H9 (cell line): ENCODE measurements at regions not wholly inside any gene's neighbourhood (a gene's known extent, or its start where the extent isn't known, plus 50 kb on each side); places are given as distances from the start of the nearest gene placed in this dataset.

Source experiments
- DNase-seq: peaks from one replicate; pipeline ENCODE4 v3.0.0-alpha.2; 2017
- H2AFZ ChIP-seq: one replicate; pipeline ENCODE4 v1.6.1; 2013; ENCODE audit warnings: mild to moderate bottlenecking, low read length, control low read depth, moderate library complexity
- H2AK5ac ChIP-seq: 2 replicates; pipeline ENCODE4 v1.6.1; 2013; ENCODE audit warnings: low read length, control low read depth, mixed read lengths; ENCODE audit not compliant: insufficient read length
- H2BK120ac ChIP-seq: one replicate; pipeline ENCODE4 v1.6.1; 2013; ENCODE audit warnings: low read depth, mild to moderate bottlenecking, low read length, control low read depth, inconsistent platforms; ENCODE audit not compliant: poor library complexity, severe bottlenecking
- H2BK12ac ChIP-seq: 2 replicates; pipeline ENCODE4 v1.6.1; 2013; ENCODE audit warnings: low read length, control low read depth, mixed read lengths, low read depth; ENCODE audit not compliant: insufficient read length
- H2BK15ac ChIP-seq: 2 replicates; pipeline ENCODE4 v1.6.1; 2013; ENCODE audit warnings: low read depth, low read length, control low read depth
- H2BK20ac ChIP-seq: one replicate; pipeline ENCODE4 v1.6.1; 2013; ENCODE audit warnings: low read depth, mild to moderate bottlenecking, low read length, control low read depth, inconsistent platforms; ENCODE audit not compliant: poor library complexity, severe bottlenecking
- H2BK5ac ChIP-seq: 2 replicates; pipeline ENCODE4 v1.6.1; 2013; ENCODE audit warnings: low read length, control low read depth, mixed read lengths; ENCODE audit not compliant: insufficient read length
- H3K14ac ChIP-seq: 2 replicates; pipeline ENCODE4 v1.6.1; 2013; ENCODE audit warnings: low read length, control low read depth; ENCODE audit not compliant: insufficient read depth
- H3K18ac ChIP-seq: 2 replicates; pipeline ENCODE4 v1.6.1; 2013; ENCODE audit warnings: low read depth, mild to moderate bottlenecking, mixed read lengths, low read length, control low read depth; ENCODE audit not compliant: insufficient read length
- H3K23ac ChIP-seq: 2 replicates; pipeline ENCODE4 v1.6.1; 2013; ENCODE audit warnings: low read length, control low read depth, mixed read lengths, low read depth; ENCODE audit not compliant: insufficient read length
- H3K23me2 ChIP-seq: 2 replicates; pipeline ENCODE4 v1.6.1; 2013; ENCODE audit warnings: low read depth, mild to moderate bottlenecking, mixed read lengths, low read length, control low read depth; ENCODE audit not compliant: insufficient read length, poor library complexity, severe bottlenecking
- H3K27ac ChIP-seq: 2 replicates; pipeline ENCODE4 v1.5.1; 2013; ENCODE audit warnings: low read length, control low read depth, mixed read lengths, low read depth; ENCODE audit not compliant: insufficient read length
- H3K27me3 ChIP-seq: 2 replicates; pipeline ENCODE4 v1.6.1; 2013; ENCODE audit warnings: low read length, control low read depth, inconsistent platforms; ENCODE audit not compliant: insufficient read depth
- H3K4ac ChIP-seq: 2 replicates; pipeline ENCODE4 v1.6.1; 2013; ENCODE audit warnings: low read depth, mild to moderate bottlenecking, control low read depth, inconsistent platforms, low read length, moderate library complexity
- H3K4me1 ChIP-seq: 2 replicates; pipeline ENCODE4 v1.6.1; 2013; ENCODE audit warnings: low read length, control low read depth, inconsistent platforms; ENCODE audit not compliant: insufficient read depth
- H3K4me2 ChIP-seq: 2 replicates; pipeline ENCODE4 v1.6.1; 2013; ENCODE audit warnings: low read length, control low read depth, mixed read lengths; ENCODE audit not compliant: insufficient read length, insufficient read depth
- H3K56ac ChIP-seq: 2 replicates; pipeline ENCODE4 v1.6.1; 2013; ENCODE audit warnings: low read depth, mild to moderate bottlenecking, mixed read lengths, low read length, control low read depth; ENCODE audit not compliant: insufficient read length
- H3K79me1 ChIP-seq: 2 replicates; pipeline ENCODE4 v1.6.1; 2013; ENCODE audit warnings: low read depth, mild to moderate bottlenecking, moderate library complexity, low read length, control low read depth, inconsistent platforms; ENCODE audit not compliant: insufficient read depth, poor library complexity, severe bottlenecking
- H3K79me2 ChIP-seq: 2 replicates; pipeline ENCODE4 v1.6.1; 2013; ENCODE audit warnings: low read length, control low read depth, inconsistent platforms; ENCODE audit not compliant: insufficient read depth
- H3K9ac ChIP-seq: 2 replicates; pipeline ENCODE4 v1.6.1; 2013; ENCODE audit warnings: low read length, control low read depth, mixed read lengths; ENCODE audit not compliant: insufficient read length; ENCODE audit errors: extremely low read depth
- H3K9me3 ChIP-seq: one replicate; pipeline ENCODE4 v1.6.1; 2013; ENCODE audit warnings: low read depth, low read length, inconsistent platforms; ENCODE audit not compliant: control insufficient read depth
- H3T11ph ChIP-seq: one replicate; pipeline ENCODE4 v1.6.1; 2013; ENCODE audit warnings: mild to moderate bottlenecking, low read length, control low read depth, inconsistent platforms
- H4K20me1 ChIP-seq: one replicate; pipeline ENCODE4 v1.6.1; 2013; ENCODE audit not compliant: control insufficient read depth, insufficient read length, insufficient read depth
- H4K5ac ChIP-seq: 2 replicates; pipeline ENCODE4 v1.6.1; 2013; ENCODE audit warnings: low read depth, mild to moderate bottlenecking, mixed read lengths, low read length, control low read depth; ENCODE audit not compliant: insufficient read length
- H4K8ac ChIP-seq: replicated peaks from 2 replicates; pipeline ENCODE4 v1.6.1; 2013; ENCODE audit warnings: low read length, control low read depth, mixed read lengths, low read depth; ENCODE audit not compliant: insufficient read length
- H4K91ac ChIP-seq: 2 replicates; pipeline ENCODE4 v1.6.1; 2013; ENCODE audit warnings: low read depth, mild to moderate bottlenecking, moderate library complexity, mixed read lengths, low read length, control low read depth; ENCODE audit not compliant: insufficient read length
- H3K27ac Mint-ChIP-seq, 3 experiments: 2 replicates in 2 of 3; 3 replicates in 1 of 3; pipeline ENCODE4 v1.8.0; 2020 to 2021; ENCODE audit warnings: mixed read lengths in 3 of 3, mild to moderate bottlenecking in 1 of 3, moderate library complexity in 1 of 3
- H3K27me3 Mint-ChIP-seq: 2 replicates; pipeline ENCODE4 v1.8.0; 2021; ENCODE audit warnings: low read depth, mild to moderate bottlenecking, moderate library complexity, mixed read lengths
- H3K36me3 Mint-ChIP-seq, 3 experiments: 2 replicates in 2 of 3; 3 replicates in 1 of 3; pipeline ENCODE4 v1.8.0; 2020 to 2021; ENCODE audit warnings: low read depth in 3 of 3, mixed read lengths in 3 of 3; ENCODE audit not compliant: insufficient read depth in 1 of 3
- H3K4me1 Mint-ChIP-seq, 2 experiments: 2 replicates each; pipeline ENCODE4 v1.8.0; 2020; ENCODE audit warnings: mixed read lengths in 2 of 2
- H3K4me3 Mint-ChIP-seq, 2 experiments: 2 replicates in 1 of 2; 3 replicates in 1 of 2; pipeline ENCODE4 v1.8.0; 2020 to 2021; ENCODE audit warnings: mild to moderate bottlenecking in 2 of 2, mixed read lengths in 2 of 2, moderate library complexity in 1 of 2
- H3K9me3 Mint-ChIP-seq, 2 experiments: 2 replicates in 1 of 2; 3 replicates in 1 of 2; pipeline ENCODE4 v1.8.0; 2020; ENCODE audit warnings: mild to moderate bottlenecking in 2 of 2, mixed read lengths in 2 of 2, moderate library complexity in 1 of 2
- CTCF ChIP-seq: fragments of 200-600 bp; sonication (generic); conservative IDR thresholded peaks from 3 replicates; pipeline ENCODE4 v1.8.0; 2021; ENCODE audit warnings: antibody characterized with exemption, mild to moderate bottlenecking
- WGBS: extraction: QIAGEN DNeasy Blood & Tissue Kit; methylation state at CpG from one replicate; pipeline ENCODE4 v1.1.7; 2013; ENCODE audit warnings: missing lambda C conversion rate, low lambda C conversion rate, mixed read lengths; ENCODE audit not compliant: insufficient read length; ENCODE audit errors: extremely low coverage; 5-methylcytosine and 5-hydroxymethylcytosine counted together

GRCh38 chr9:25613709-25614108, 64.5 kb downstream of the TUSC1 start:
- Histone ChIP-seq H3K27ac (no peak overlapping the region), H3K23ac (no peak overlapping the region), H3K9ac (no peak overlapping the region), H3T11ph (no peak overlapping the region), H3K56ac (no peak overlapping the region), H4K20me1 (no peaks in the 10 kb centered on the region), H2BK5ac (no peak overlapping the region), H3K4ac (no peak overlapping the region), H4K5ac (no peak overlapping the region), H3K23me2 (no peaks in the 10 kb centered on the region), H4K8ac (no peak overlapping the region), H3K4me2 (no peak overlapping the region), H2BK15ac (no peak overlapping the region), H3K14ac (no peak overlapping the region), H4K91ac (no peak overlapping the region), H3K9me3 (no peaks in the 10 kb centered on the region), H2BK120ac (no peak overlapping the region), H3K79me1 (no peaks in the 10 kb centered on the region), H2AK5ac (no peak overlapping the region), H2BK20ac (no peak overlapping the region), H3K27me3 (no peaks in the 10 kb centered on the region), H2AFZ (no peak overlapping the region), H3K18ac (no peak overlapping the region), H3K4me1 (no peaks in the 10 kb centered on the region), H2BK12ac (no peak overlapping the region), H3K79me2 (no peaks in the 10 kb centered on the region)
- Mint-ChIP-seq H3K4me3 (no peak overlapping the region), H3K9me3 (no peaks in the 10 kb centered on the region), H3K27me3 (no peaks in the 10 kb centered on the region), H3K4me1 (peaks cover 0 to 5% of the 10 kb centered on the region in 2 experiments; a peak in 2 of 4 replicates), H3K27ac (no peak overlapping the region), H3K36me3 (no peaks in the 10 kb centered on the region)
- WGBS, result no CpG with 5 or more reads among the region's 3 CpGs
- DNase-seq, result no peak
- no peak for TF ChIP-seq CTCF
